ENCODE measurements at regions not wholly inside any gene's neighbourhood (a gene's known extent, or its start where the extent isn't known, plus 50 kb on each side); places are given as distances from the start of the nearest gene placed in this dataset.
"Not testable (repeated sequence)": the region's sequence is repeated elsewhere in the genome, so short reads cannot be mapped to it uniquely, and the experiment has no call there.

DNA sequence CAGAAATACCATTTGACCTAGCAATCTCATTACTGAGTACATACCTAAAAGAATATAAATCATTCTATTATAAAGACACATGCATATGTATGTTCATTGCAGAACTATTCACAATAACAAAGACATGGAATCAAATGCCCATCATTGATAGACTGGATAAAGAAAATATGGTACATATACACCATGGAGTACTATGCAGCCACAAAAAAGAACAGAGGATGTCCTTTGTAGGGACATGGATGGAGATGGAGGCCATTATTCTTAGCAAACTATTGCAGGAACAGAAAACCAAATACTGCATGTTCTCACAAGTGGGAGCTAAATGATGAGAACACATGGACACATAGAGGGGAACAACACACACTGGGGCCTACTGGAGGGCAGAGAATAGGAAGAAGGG, 124.5 kb upstream of the GOT2 start:
- not testable (repeated sequence) for H3K4me3 ChIP-seq (ENCODE audit: low read length); H3K27me3 ChIP-seq (ENCODE audit: control insufficient read depth, insufficient read depth, low read length); H3K27ac ChIP-seq (ENCODE audit: low read depth, low read length); H3K9ac ChIP-seq (ENCODE audit: low read length); H3K36me3 ChIP-seq (ENCODE audit: control insufficient read depth, insufficient read depth, low read length); H3K4me1 ChIP-seq (ENCODE audit: control insufficient read depth, insufficient read depth, low read length)

GRCh38 chr16:58855291-58855863, 121.3 kb upstream of the GOT2 start:
- no peak overlapping the region for H3K4me3 ChIP-seq (ENCODE audit: low read length)
- no peaks in the 10 kb centered on the region for H3K4me1 ChIP-seq (ENCODE audit: control insufficient read depth, insufficient read depth, low read length)
- no peaks in the 10 kb centered on the region for H3K36me3 ChIP-seq (ENCODE audit: control insufficient read depth, insufficient read depth, low read length)
- no peak overlapping the region for H3K9ac ChIP-seq (ENCODE audit: low read length)
- H3K27me3 ChIP-seq (ENCODE audit: control insufficient read depth, insufficient read depth, low read length), result no peaks in the 10 kb centered on the region
- H3K27ac ChIP-seq (ENCODE audit: low read depth, low read length), result no peak overlapping the region

- Histone ChIP-seq H3K27ac (ENCODE audit: low read depth, low read length) (no peak overlapping the region), H3K27me3 (ENCODE audit: control insufficient read depth, insufficient read depth, low read length) (no peaks in the 10 kb centered on the region), H3K9ac (ENCODE audit: low read length) (no peak overlapping the region), H3K36me3 (ENCODE audit: control insufficient read depth, insufficient read depth, low read length) (no peaks in the 10 kb centered on the region), H3K4me1 (ENCODE audit: control insufficient read depth, insufficient read depth, low read length) (no peaks in the 10 kb centered on the region), H3K4me3 (ENCODE audit: low read length) (no peak overlapping the region)
These were observed 120.0 kb upstream of the GOT2 start for GRCh38 chr16:58853854-58854791.

DNA sequence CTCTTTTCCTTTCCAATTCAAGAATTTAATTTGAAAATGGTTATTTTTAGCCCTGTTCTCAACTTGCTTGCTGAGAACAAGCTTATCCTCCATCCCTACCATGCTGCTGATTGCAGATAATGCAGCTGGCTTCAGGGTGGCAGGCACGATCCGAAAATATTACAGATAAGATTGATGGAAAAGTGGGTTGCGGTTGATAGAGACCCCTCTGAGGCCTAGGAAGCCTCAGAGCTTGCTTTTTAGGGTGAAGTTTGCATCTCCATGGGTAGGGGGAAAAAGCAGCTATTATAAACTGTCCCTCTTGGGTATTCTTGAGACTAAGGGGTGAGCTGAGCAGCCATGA, 116.5 kb upstream of the GOT2 start:
- Histone ChIP-seq H3K4me3 (ENCODE audit: low read length) (no peak overlapping the region), H3K9ac (ENCODE audit: low read length) (no peak overlapping the region), H3K36me3 (ENCODE audit: control insufficient read depth, insufficient read depth, low read length) (no peaks in the 10 kb centered on the region), H3K27ac (ENCODE audit: low read depth, low read length) (no peak overlapping the region), H3K4me1 (ENCODE audit: control insufficient read depth, insufficient read depth, low read length) (no peaks in the 10 kb centered on the region), H3K27me3 (ENCODE audit: control insufficient read depth, insufficient read depth, low read length) (no peaks in the 10 kb centered on the region)

GRCh38 chr16:58850019-58850677, 116.0 kb upstream of the GOT2 start:
- no peak overlapping the region for H3K9ac ChIP-seq (ENCODE audit: low read length)
- H3K27me3 ChIP-seq (ENCODE audit: control insufficient read depth, insufficient read depth, low read length), result no peaks in the 10 kb centered on the region
- no peak overlapping the region for H3K4me3 ChIP-seq (ENCODE audit: low read length)
- H3K36me3 ChIP-seq (ENCODE audit: control insufficient read depth, insufficient read depth, low read length), result no peaks in the 10 kb centered on the region
- no peaks in the 10 kb centered on the region for H3K4me1 ChIP-seq (ENCODE audit: control insufficient read depth, insufficient read depth, low read length)
- H3K27ac ChIP-seq (ENCODE audit: low read depth, low read length), result no peak overlapping the region

- no peak overlapping the region for H3K4me3 ChIP-seq (ENCODE audit: low read length)
- H3K9ac ChIP-seq (ENCODE audit: low read length), result no peak overlapping the region
These were observed 114.5 kb upstream of the GOT2 start for GRCh38 chr16:58848662-58849002.

GRCh38 chr16:58847902-58848661, 114.0 kb upstream of the GOT2 start:
- Histone ChIP-seq H3K27me3 (ENCODE audit: control insufficient read depth, insufficient read depth, low read length) (no peaks in the 10 kb centered on the region), H3K4me3 (ENCODE audit: low read length) (no peak overlapping the region), H3K36me3 (ENCODE audit: control insufficient read depth, insufficient read depth, low read length) (no peaks in the 10 kb centered on the region), H3K27ac (ENCODE audit: low read depth, low read length) (no peak overlapping the region), H3K9ac (ENCODE audit: low read length) (no peak overlapping the region), H3K4me1 (ENCODE audit: control insufficient read depth, insufficient read depth, low read length) (no peaks in the 10 kb centered on the region)

More at GRCh38 chr16:58848662-58849002, 114.5 kb upstream of the GOT2 start:
- no peak overlapping the region for H3K27ac ChIP-seq (ENCODE audit: low read depth, low read length)
- no peaks in the 10 kb centered on the region for H3K4me1 ChIP-seq (ENCODE audit: control insufficient read depth, insufficient read depth, low read length)
- no peaks in the 10 kb centered on the region for H3K27me3 ChIP-seq (ENCODE audit: control insufficient read depth, insufficient read depth, low read length)
- H3K36me3 ChIP-seq (ENCODE audit: control insufficient read depth, insufficient read depth, low read length), result no peaks in the 10 kb centered on the region

DNA sequence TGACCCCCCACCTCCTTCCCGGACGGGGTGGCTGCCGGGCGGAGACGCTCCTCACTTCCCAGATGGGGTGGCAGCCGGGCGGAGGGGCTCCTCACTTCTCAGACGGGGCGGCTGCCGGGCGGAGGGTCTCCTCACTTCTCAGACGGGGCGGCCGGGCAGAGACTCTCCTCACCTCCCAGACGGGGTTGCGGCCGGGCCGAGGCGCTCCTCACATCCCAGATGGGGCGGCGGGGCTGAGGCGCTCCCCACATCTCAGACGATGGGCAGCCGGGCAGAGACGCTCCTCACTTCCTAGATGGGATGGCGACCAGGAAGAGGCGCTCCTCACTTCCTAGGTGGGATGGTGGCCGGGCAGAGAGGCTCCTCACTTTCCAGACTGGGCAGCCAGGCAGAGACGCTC, 112.1 kb upstream of the GOT2 start:
- H3K27me3 ChIP-seq (ENCODE audit: control insufficient read depth, insufficient read depth, low read length); H3K4me3 ChIP-seq (ENCODE audit: low read length); H3K27ac ChIP-seq (ENCODE audit: low read depth, low read length); H3K9ac ChIP-seq (ENCODE audit: low read length); H3K4me1 ChIP-seq (ENCODE audit: control insufficient read depth, insufficient read depth, low read length); H3K36me3 ChIP-seq (ENCODE audit: control insufficient read depth, insufficient read depth, low read length): not testable (repeated sequence)

- no peak overlapping the region for H3K4me3 ChIP-seq (ENCODE audit: low read length)
- no peak overlapping the region for H3K27ac ChIP-seq (ENCODE audit: low read depth, low read length)
- H3K4me1 ChIP-seq (ENCODE audit: control insufficient read depth, insufficient read depth, low read length), result no peaks in the 10 kb centered on the region
- no peaks in the 10 kb centered on the region for H3K36me3 ChIP-seq (ENCODE audit: control insufficient read depth, insufficient read depth, low read length)
- no peaks in the 10 kb centered on the region for H3K27me3 ChIP-seq (ENCODE audit: control insufficient read depth, insufficient read depth, low read length)
- H3K9ac ChIP-seq (ENCODE audit: low read length), result no peak overlapping the region
These were observed 109.6 kb upstream of the GOT2 start for GRCh38 chr16:58843675-58844074.

DNA sequence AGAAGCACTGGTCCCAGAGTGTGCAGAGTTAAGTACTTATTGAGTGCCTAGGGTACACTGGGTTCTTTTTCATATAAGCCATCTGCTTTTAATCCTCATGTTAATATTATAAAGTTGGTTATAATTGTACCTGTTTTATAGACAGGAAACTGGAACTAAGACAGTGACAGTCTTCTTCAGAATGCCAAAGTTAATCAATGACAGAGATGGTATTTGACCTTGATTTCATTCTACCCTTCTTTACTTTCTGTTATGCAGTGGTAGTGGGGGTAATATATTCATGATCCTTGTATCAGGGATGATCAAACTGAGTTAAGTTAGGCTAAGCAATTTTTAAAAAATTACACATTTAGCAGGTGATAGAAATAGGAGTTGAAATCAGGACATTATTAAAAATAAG, 108.6 kb upstream of the GOT2 start:
- H3K36me3 ChIP-seq (ENCODE audit: control insufficient read depth, insufficient read depth, low read length), result no peaks in the 10 kb centered on the region
- no peak overlapping the region for H3K4me3 ChIP-seq (ENCODE audit: low read length)
- H3K9ac ChIP-seq (ENCODE audit: low read length), result no peak overlapping the region
- H3K27me3 ChIP-seq (ENCODE audit: control insufficient read depth, insufficient read depth, low read length), result no peaks in the 10 kb centered on the region
- H3K27ac ChIP-seq (ENCODE audit: low read depth, low read length), result no peak overlapping the region
- H3K4me1 ChIP-seq (ENCODE audit: control insufficient read depth, insufficient read depth, low read length), result no peaks in the 10 kb centered on the region

- Histone ChIP-seq H3K27me3 (ENCODE audit: control insufficient read depth, insufficient read depth, low read length) (no peaks in the 10 kb centered on the region), H3K36me3 (ENCODE audit: control insufficient read depth, insufficient read depth, low read length) (no peaks in the 10 kb centered on the region), H3K4me1 (ENCODE audit: control insufficient read depth, insufficient read depth, low read length) (no peaks in the 10 kb centered on the region)
These were observed 108.0 kb upstream of the GOT2 start for GRCh38 chr16:58842156-58842555.

DNA sequence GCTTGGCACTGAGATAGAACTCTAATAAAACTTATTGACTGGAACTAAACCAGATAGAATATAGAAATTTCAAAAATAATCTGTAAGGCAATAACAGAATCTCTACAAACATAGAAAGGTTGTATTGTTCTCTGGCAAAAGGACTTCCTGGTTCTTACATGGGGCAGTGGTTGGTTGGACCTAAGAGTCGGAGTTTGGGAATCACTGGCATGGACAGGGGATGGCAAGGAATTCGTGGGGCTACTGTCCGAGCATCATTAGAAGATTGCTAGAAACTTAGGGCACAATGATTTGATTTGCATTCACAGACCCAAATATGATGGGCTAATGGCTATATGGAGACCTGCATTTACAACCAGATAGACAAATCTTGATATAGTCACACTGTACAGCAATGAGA, 103.8 kb upstream of the GOT2 start:
- Histone ChIP-seq H3K36me3 (ENCODE audit: control insufficient read depth, insufficient read depth, low read length) (no peaks in the 10 kb centered on the region), H3K27ac (ENCODE audit: low read depth, low read length) (no peak overlapping the region), H3K27me3 (ENCODE audit: control insufficient read depth, insufficient read depth, low read length) (no peaks in the 10 kb centered on the region), H3K4me3 (ENCODE audit: low read length) (no peak overlapping the region), H3K9ac (ENCODE audit: low read length) (no peak overlapping the region), H3K4me1 (ENCODE audit: control insufficient read depth, insufficient read depth, low read length) (no peaks in the 10 kb centered on the region)

More at GRCh38 chr16:58842156-58842555, 108.0 kb upstream of the GOT2 start:
- Histone ChIP-seq H3K4me3 (ENCODE audit: low read length) (no peak overlapping the region), H3K27ac (ENCODE audit: low read depth, low read length) (no peak overlapping the region), H3K9ac (ENCODE audit: low read length) (no peak overlapping the region)

Data from rectal smooth muscle tissue (tissue), 1 donor.